Neural progenitor cell (in vitro differentiated cells): ENCODE measurements at regions not wholly inside any gene's neighbourhood (a gene's known extent, or its start where the extent isn't known, plus 50 kb on each side); places are given as distances from the start of the nearest gene placed in this dataset.

Experiments
- DNase-seq: peaks from one replicate; pipeline ENCODE4 v3.0.0-alpha.2; 2016; ENCODE audit warnings: low spot score
- H2AFZ ChIP-seq: fragments of 200-600 bp; sonication (generic); replicated peaks from 2 replicates; pipeline ENCODE4 v1.6.1; 2016; ENCODE audit warnings: antibody characterized with exemption
- H3F3A ChIP-seq: fragments of 200-600 bp; sonication (generic); 2 replicates; pipeline ENCODE4 v1.6.1; 2016; ENCODE audit warnings: antibody characterized with exemption, low read depth
- H3K27ac ChIP-seq: fragments of 200-600 bp; sonication (generic); 2 replicates; pipeline ENCODE4 v1.5.1; 2016; ENCODE audit warnings: mild to moderate bottlenecking
- H3K27me3 ChIP-seq: fragments of 200-600 bp; sonication (generic); 2 replicates; pipeline ENCODE4 v1.6.1; 2016; ENCODE audit warnings: mild to moderate bottlenecking, moderate library complexity
- H3K36me3 ChIP-seq: fragments of 200-600 bp; sonication (generic); 2 replicates; pipeline ENCODE4 v1.5.1; 2016
- H3K4me1 ChIP-seq: fragments of 200-600 bp; sonication (generic); 2 replicates; pipeline ENCODE4 v1.6.1; 2016; ENCODE audit warnings: mixed run types
- H3K4me2 ChIP-seq: fragments of 200-600 bp; sonication (generic); 2 replicates; pipeline ENCODE4 v1.6.1; 2016
- H3K4me3 ChIP-seq: fragments of 200-600 bp; sonication (generic); 2 replicates; pipeline ENCODE4 v1.5.1; 2016
- H3K79me2 ChIP-seq: fragments of 200-600 bp; sonication (generic); 2 replicates; pipeline ENCODE4 v1.6.1; 2016; ENCODE audit warnings: low read depth
- H3K9ac ChIP-seq: fragments of 200-600 bp; sonication (generic); 2 replicates; pipeline ENCODE4 v1.6.1; 2016
- H3K9me3 ChIP-seq: fragments of 200-600 bp; sonication (generic); 2 replicates; pipeline ENCODE4 v1.5.1; 2016; ENCODE audit warnings: low read depth
- H4K20me1 ChIP-seq: fragments of 200-600 bp; sonication (generic); 2 replicates; pipeline ENCODE4 v1.6.1; 2016; ENCODE audit warnings: low read depth
- H3K27ac Mint-ChIP-seq: 3 replicates; pipeline ENCODE4 v1.8.0; 2021; ENCODE audit warnings: mixed read lengths
- H3K27me3 Mint-ChIP-seq: 2 replicates; pipeline ENCODE4 v1.8.0; 2022; ENCODE audit warnings: low read depth, mild to moderate bottlenecking, inconsistent platforms, moderate library complexity, mixed read lengths; ENCODE audit not compliant: insufficient read depth
- H3K36me3 Mint-ChIP-seq: 3 replicates; pipeline ENCODE4 v1.8.0; 2021; ENCODE audit warnings: mixed read lengths
- H3K4me1 Mint-ChIP-seq: 3 replicates; pipeline ENCODE4 v1.8.0; 2021; ENCODE audit warnings: mixed read lengths
- H3K4me3 Mint-ChIP-seq: 3 replicates; pipeline ENCODE4 v1.8.0; 2021; ENCODE audit warnings: mild to moderate bottlenecking, moderate library complexity, mixed read lengths
- H3K9me3 Mint-ChIP-seq: 3 replicates; pipeline ENCODE4 v1.8.0; 2020; ENCODE audit warnings: mixed read lengths
- CTCF ChIP-seq: fragments of 200-600 bp; sonication (generic); IDR thresholded peaks from 2 replicates; pipeline ENCODE4 v1.5.1; 2017; ENCODE audit warnings: antibody characterized with exemption, mild to moderate bottlenecking
- EZH2 ChIP-seq: fragments of 200-600 bp; sonication (generic); IDR thresholded peaks from 2 replicates; pipeline ENCODE4 v1.6.1; 2017; ENCODE audit warnings: antibody characterized with exemption, mild to moderate bottlenecking, moderate library complexity
- EZH2phosphoT487 ChIP-seq: fragments of 200-600 bp; sonication (generic); IDR thresholded peaks from 2 replicates; pipeline ENCODE4 v1.6.1; 2017; ENCODE audit warnings: antibody characterized with exemption

DNA sequence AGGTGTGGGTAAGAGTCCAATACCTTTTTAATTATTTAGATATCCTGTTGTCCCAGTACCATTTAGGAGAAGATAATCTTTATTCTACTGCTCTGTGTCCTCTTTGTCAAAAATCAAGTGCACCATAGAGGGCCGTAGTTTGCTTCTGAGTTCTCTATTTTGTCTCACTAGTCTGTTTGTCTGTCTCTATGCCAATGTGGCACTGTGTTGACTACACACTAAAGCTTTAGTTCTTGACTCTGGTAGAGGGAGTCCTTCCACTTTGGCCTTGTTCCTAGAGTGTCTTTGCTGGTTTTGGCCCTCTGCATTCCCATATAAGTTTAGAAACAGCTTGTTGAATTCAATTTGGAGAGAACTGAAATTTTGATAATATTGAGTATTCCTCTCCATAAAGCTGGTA lies 75.9 kb downstream of the SCGB2B2 start:
- no peaks in the 10 kb centered on the region for H3K9me3 ChIP-seq
- no peak overlapping the region for H3K4me3 Mint-ChIP-seq
- H3F3A ChIP-seq, result no peaks in the 10 kb centered on the region
- no peaks in the 10 kb centered on the region for H4K20me1 ChIP-seq
- no peaks in the 10 kb centered on the region for H3K36me3 ChIP-seq
- no peaks in the 10 kb centered on the region for H3K4me1 ChIP-seq
- DNase-seq, result no peak
- TF ChIP-seq CTCF, result no peak
- TF ChIP-seq EZH2phosphoT487, result no peak
- no peak for TF ChIP-seq EZH2
- H3K4me3 ChIP-seq, result no peak overlapping the region
- H3K9me3 Mint-ChIP-seq, result peaks cover 2% of the 10 kb centered on the region
- H3K4me1 Mint-ChIP-seq, result no peaks in the 10 kb centered on the region
- no peak overlapping the region for H2AFZ ChIP-seq
- no peaks in the 10 kb centered on the region for H3K27me3 ChIP-seq
- H3K9ac ChIP-seq, result no peak overlapping the region
- no peak overlapping the region for H3K27ac Mint-ChIP-seq
- H3K79me2 ChIP-seq, result no peaks in the 10 kb centered on the region
- no peak overlapping the region for H3K27ac ChIP-seq
- no peak overlapping the region for H3K4me2 ChIP-seq
- H3K36me3 Mint-ChIP-seq, result no peaks in the 10 kb centered on the region
- H3K27me3 Mint-ChIP-seq, result peaks cover 8% of the 10 kb centered on the region

GRCh38 chr19:34600366-34600765 lies 76.6 kb downstream of the SCGB2B2 start:
- peaks cover 2% of the 10 kb centered on the region for H3K9me3 Mint-ChIP-seq
- Histone ChIP-seq H3K27me3 (no peaks in the 10 kb centered on the region), H3K79me2 (no peaks in the 10 kb centered on the region), H3K4me2 (no peak overlapping the region), H3F3A (no peaks in the 10 kb centered on the region), H4K20me1 (no peaks in the 10 kb centered on the region), H3K4me3 (no peak overlapping the region), H3K36me3 (no peaks in the 10 kb centered on the region), H3K4me1 (no peaks in the 10 kb centered on the region), H3K9me3 (no peaks in the 10 kb centered on the region), H3K27ac (no peak overlapping the region), H2AFZ (no peak overlapping the region), H3K9ac (no peak overlapping the region)
- no peaks in the 10 kb centered on the region for H3K36me3 Mint-ChIP-seq
- no peaks in the 10 kb centered on the region for H3K4me1 Mint-ChIP-seq
- no peak overlapping the region for H3K4me3 Mint-ChIP-seq
- no peak overlapping the region for H3K27ac Mint-ChIP-seq
- peaks cover 8% of the 10 kb centered on the region for H3K27me3 Mint-ChIP-seq
- TF ChIP-seq EZH2, result no peak
- TF ChIP-seq EZH2phosphoT487, result no peak
- TF ChIP-seq CTCF, result no peak
- no peak for DNase-seq

DNA sequence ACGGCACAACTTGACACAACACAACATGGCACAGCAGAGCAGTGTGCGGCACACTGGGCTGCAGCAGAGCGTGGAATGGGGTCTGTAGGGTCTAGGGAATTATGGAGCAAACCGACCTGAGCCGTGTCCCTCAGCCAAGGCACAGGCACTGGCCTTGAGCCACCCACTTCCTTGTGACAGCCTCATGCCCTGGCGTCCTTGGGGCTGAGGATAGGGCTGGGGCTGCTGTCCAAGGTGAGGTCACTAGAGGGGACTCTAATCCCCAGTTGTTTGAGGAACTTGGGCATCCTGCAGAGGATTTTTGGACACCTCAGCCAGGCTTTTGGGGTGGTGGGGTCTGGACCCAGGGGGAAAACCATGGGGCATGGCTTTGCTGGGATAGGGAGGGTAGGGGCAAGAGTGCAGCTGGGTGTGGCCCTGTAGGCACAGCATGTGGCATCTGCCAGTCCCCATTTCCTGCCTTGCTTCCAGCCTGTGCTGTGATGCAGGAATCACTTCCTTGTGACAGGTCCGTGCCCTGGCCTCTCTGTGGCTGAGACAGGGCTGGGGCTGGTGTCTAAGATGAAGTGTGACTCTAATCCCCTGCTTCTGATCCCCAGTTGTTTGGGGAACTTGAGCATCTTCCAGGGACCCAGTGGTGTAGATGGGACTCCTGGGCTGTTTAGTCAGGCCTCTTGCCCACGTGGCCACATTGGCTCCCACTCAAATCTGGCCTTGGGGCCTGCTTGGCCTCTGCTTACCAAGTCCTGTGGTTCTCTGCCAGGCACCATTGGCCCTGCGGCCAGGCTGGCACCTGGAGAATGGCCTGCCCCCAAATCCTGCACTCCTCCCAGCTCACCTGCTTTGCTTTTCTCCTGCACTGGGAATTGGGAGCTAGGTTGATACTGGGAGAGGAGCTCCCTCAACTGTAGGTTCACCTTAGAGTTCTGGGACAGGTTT lies 78.5 kb downstream of the SCGB2B2 start:
- H3K4me1 Mint-ChIP-seq, result no peaks in the 10 kb centered on the region
- no peak for TF ChIP-seq EZH2
- TF ChIP-seq EZH2phosphoT487, result no peak
- no peak for TF ChIP-seq CTCF
- H3K4me2 ChIP-seq, result no peak overlapping the region
- no peaks in the 10 kb centered on the region for H3K36me3 ChIP-seq
- H3K4me1 ChIP-seq, result no peaks in the 10 kb centered on the region
- H3K36me3 Mint-ChIP-seq, result no peaks in the 10 kb centered on the region
- no peaks in the 10 kb centered on the region for H3F3A ChIP-seq
- no peaks in the 10 kb centered on the region for H3K79me2 ChIP-seq
- no peak for DNase-seq
- H3K4me3 ChIP-seq, result no peak overlapping the region
- H3K9me3 Mint-ChIP-seq, result peaks cover 4% of the 10 kb centered on the region
- no peak overlapping the region for H2AFZ ChIP-seq
- no peaks in the 10 kb centered on the region for H3K27me3 ChIP-seq
- H3K27ac Mint-ChIP-seq, result no peak overlapping the region
- H3K27ac ChIP-seq, result no peak overlapping the region
- peaks cover 8% of the 10 kb centered on the region for H3K27me3 Mint-ChIP-seq
- H3K9ac ChIP-seq, result no peak overlapping the region
- H4K20me1 ChIP-seq, result no peaks in the 10 kb centered on the region
- no peak overlapping the region for H3K4me3 Mint-ChIP-seq
- H3K9me3 ChIP-seq, result no peaks in the 10 kb centered on the region
